H9 (cell line): ENCODE measurements at regions not wholly inside any gene's neighbourhood (a gene's known extent, or its start where the extent isn't known, plus 50 kb on each side); places are given as distances from the start of the nearest gene placed in this dataset.

Experiments
- DNase-seq: peaks from one replicate; pipeline ENCODE4 v3.0.0-alpha.2; 2017
- H2AFZ ChIP-seq: one replicate; pipeline ENCODE4 v1.6.1; 2013; ENCODE audit warnings: mild to moderate bottlenecking, low read length, control low read depth, moderate library complexity
- H2AK5ac ChIP-seq: 2 replicates; pipeline ENCODE4 v1.6.1; 2013; ENCODE audit warnings: low read length, control low read depth, mixed read lengths; ENCODE audit not compliant: insufficient read length
- H2BK120ac ChIP-seq: one replicate; pipeline ENCODE4 v1.6.1; 2013; ENCODE audit warnings: low read depth, mild to moderate bottlenecking, low read length, control low read depth, inconsistent platforms; ENCODE audit not compliant: poor library complexity, severe bottlenecking
- H2BK12ac ChIP-seq: 2 replicates; pipeline ENCODE4 v1.6.1; 2013; ENCODE audit warnings: low read length, control low read depth, mixed read lengths, low read depth; ENCODE audit not compliant: insufficient read length
- H2BK15ac ChIP-seq: 2 replicates; pipeline ENCODE4 v1.6.1; 2013; ENCODE audit warnings: low read depth, low read length, control low read depth
- H2BK20ac ChIP-seq: one replicate; pipeline ENCODE4 v1.6.1; 2013; ENCODE audit warnings: low read depth, mild to moderate bottlenecking, low read length, control low read depth, inconsistent platforms; ENCODE audit not compliant: poor library complexity, severe bottlenecking
- H2BK5ac ChIP-seq: 2 replicates; pipeline ENCODE4 v1.6.1; 2013; ENCODE audit warnings: low read length, control low read depth, mixed read lengths; ENCODE audit not compliant: insufficient read length
- H3K14ac ChIP-seq: 2 replicates; pipeline ENCODE4 v1.6.1; 2013; ENCODE audit warnings: low read length, control low read depth; ENCODE audit not compliant: insufficient read depth
- H3K18ac ChIP-seq: 2 replicates; pipeline ENCODE4 v1.6.1; 2013; ENCODE audit warnings: low read depth, mild to moderate bottlenecking, mixed read lengths, low read length, control low read depth; ENCODE audit not compliant: insufficient read length
- H3K23ac ChIP-seq: 2 replicates; pipeline ENCODE4 v1.6.1; 2013; ENCODE audit warnings: low read length, control low read depth, mixed read lengths, low read depth; ENCODE audit not compliant: insufficient read length
- H3K23me2 ChIP-seq: 2 replicates; pipeline ENCODE4 v1.6.1; 2013; ENCODE audit warnings: low read depth, mild to moderate bottlenecking, mixed read lengths, low read length, control low read depth; ENCODE audit not compliant: insufficient read length, poor library complexity, severe bottlenecking
- H3K27ac ChIP-seq: 2 replicates; pipeline ENCODE4 v1.5.1; 2013; ENCODE audit warnings: low read length, control low read depth, mixed read lengths, low read depth; ENCODE audit not compliant: insufficient read length
- H3K27me3 ChIP-seq: 2 replicates; pipeline ENCODE4 v1.6.1; 2013; ENCODE audit warnings: low read length, control low read depth, inconsistent platforms; ENCODE audit not compliant: insufficient read depth
- H3K4ac ChIP-seq: 2 replicates; pipeline ENCODE4 v1.6.1; 2013; ENCODE audit warnings: low read depth, mild to moderate bottlenecking, control low read depth, inconsistent platforms, low read length, moderate library complexity
- H3K4me1 ChIP-seq: 2 replicates; pipeline ENCODE4 v1.6.1; 2013; ENCODE audit warnings: low read length, control low read depth, inconsistent platforms; ENCODE audit not compliant: insufficient read depth
- H3K4me2 ChIP-seq: 2 replicates; pipeline ENCODE4 v1.6.1; 2013; ENCODE audit warnings: low read length, control low read depth, mixed read lengths; ENCODE audit not compliant: insufficient read length, insufficient read depth
- H3K56ac ChIP-seq: 2 replicates; pipeline ENCODE4 v1.6.1; 2013; ENCODE audit warnings: low read depth, mild to moderate bottlenecking, mixed read lengths, low read length, control low read depth; ENCODE audit not compliant: insufficient read length
- H3K79me1 ChIP-seq: 2 replicates; pipeline ENCODE4 v1.6.1; 2013; ENCODE audit warnings: low read depth, mild to moderate bottlenecking, moderate library complexity, low read length, control low read depth, inconsistent platforms; ENCODE audit not compliant: insufficient read depth, poor library complexity, severe bottlenecking
- H3K79me2 ChIP-seq: 2 replicates; pipeline ENCODE4 v1.6.1; 2013; ENCODE audit warnings: low read length, control low read depth, inconsistent platforms; ENCODE audit not compliant: insufficient read depth
- H3K9ac ChIP-seq: 2 replicates; pipeline ENCODE4 v1.6.1; 2013; ENCODE audit warnings: low read length, control low read depth, mixed read lengths; ENCODE audit not compliant: insufficient read length; ENCODE audit errors: extremely low read depth
- H3K9me3 ChIP-seq: one replicate; pipeline ENCODE4 v1.6.1; 2013; ENCODE audit warnings: low read depth, low read length, inconsistent platforms; ENCODE audit not compliant: control insufficient read depth
- H3T11ph ChIP-seq: one replicate; pipeline ENCODE4 v1.6.1; 2013; ENCODE audit warnings: mild to moderate bottlenecking, low read length, control low read depth, inconsistent platforms
- H4K20me1 ChIP-seq: one replicate; pipeline ENCODE4 v1.6.1; 2013; ENCODE audit not compliant: control insufficient read depth, insufficient read length, insufficient read depth
- H4K5ac ChIP-seq: 2 replicates; pipeline ENCODE4 v1.6.1; 2013; ENCODE audit warnings: low read depth, mild to moderate bottlenecking, mixed read lengths, low read length, control low read depth; ENCODE audit not compliant: insufficient read length
- H4K8ac ChIP-seq: replicated peaks from 2 replicates; pipeline ENCODE4 v1.6.1; 2013; ENCODE audit warnings: low read length, control low read depth, mixed read lengths, low read depth; ENCODE audit not compliant: insufficient read length
- H4K91ac ChIP-seq: 2 replicates; pipeline ENCODE4 v1.6.1; 2013; ENCODE audit warnings: low read depth, mild to moderate bottlenecking, moderate library complexity, mixed read lengths, low read length, control low read depth; ENCODE audit not compliant: insufficient read length
- H3K27ac Mint-ChIP-seq, 3 experiments: 2 replicates in 2 of 3; 3 replicates in 1 of 3; pipeline ENCODE4 v1.8.0; 2020 to 2021; ENCODE audit warnings: mixed read lengths in 3 of 3, mild to moderate bottlenecking in 1 of 3, moderate library complexity in 1 of 3
- H3K27me3 Mint-ChIP-seq: 2 replicates; pipeline ENCODE4 v1.8.0; 2021; ENCODE audit warnings: low read depth, mild to moderate bottlenecking, moderate library complexity, mixed read lengths
- H3K36me3 Mint-ChIP-seq, 3 experiments: 2 replicates in 2 of 3; 3 replicates in 1 of 3; pipeline ENCODE4 v1.8.0; 2020 to 2021; ENCODE audit warnings: low read depth in 3 of 3, mixed read lengths in 3 of 3; ENCODE audit not compliant: insufficient read depth in 1 of 3
- H3K4me1 Mint-ChIP-seq, 2 experiments: 2 replicates each; pipeline ENCODE4 v1.8.0; 2020; ENCODE audit warnings: mixed read lengths in 2 of 2
- H3K4me3 Mint-ChIP-seq, 2 experiments: 2 replicates in 1 of 2; 3 replicates in 1 of 2; pipeline ENCODE4 v1.8.0; 2020 to 2021; ENCODE audit warnings: mild to moderate bottlenecking in 2 of 2, mixed read lengths in 2 of 2, moderate library complexity in 1 of 2
- H3K9me3 Mint-ChIP-seq, 2 experiments: 2 replicates in 1 of 2; 3 replicates in 1 of 2; pipeline ENCODE4 v1.8.0; 2020; ENCODE audit warnings: mild to moderate bottlenecking in 2 of 2, mixed read lengths in 2 of 2, moderate library complexity in 1 of 2
- WGBS: extraction: QIAGEN DNeasy Blood & Tissue Kit; methylation state at CpG from one replicate; pipeline ENCODE4 v1.1.7; 2013; ENCODE audit warnings: missing lambda C conversion rate, low lambda C conversion rate, mixed read lengths; ENCODE audit not compliant: insufficient read length; ENCODE audit errors: extremely low coverage; 5-methylcytosine and 5-hydroxymethylcytosine counted together
- TF ChIP-seq, protein P1 (sequence below): fragments of 200-600 bp; sonication (generic); conservative IDR thresholded peaks from 3 replicates; pipeline ENCODE4 v1.8.0; 2021; ENCODE audit warnings: antibody characterized with exemption, mild to moderate bottlenecking

DNA sequence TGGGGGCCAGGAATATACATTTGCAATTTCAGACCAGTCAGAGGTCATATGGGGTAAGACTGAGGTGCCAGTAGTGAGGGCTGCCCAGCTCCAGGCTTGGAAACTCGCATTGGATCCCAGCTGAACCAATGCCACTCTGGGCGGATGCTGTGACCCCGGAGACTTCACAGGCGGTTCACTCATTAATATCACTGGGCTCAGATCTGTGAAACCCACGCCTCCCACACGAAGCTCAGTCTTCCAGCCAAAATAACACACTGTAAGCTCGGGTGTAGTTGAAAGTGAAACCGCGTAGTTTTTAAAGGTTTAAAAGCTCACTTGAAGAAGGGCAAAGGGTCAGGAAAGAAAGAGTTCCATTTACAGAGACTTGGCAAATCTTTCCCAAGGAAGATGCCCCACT, 254.8 kb downstream of the FOXL1 start:
- H4K20me1 ChIP-seq, result peaks cover 3% of the 10 kb centered on the region
- H3K79me2 ChIP-seq, result no peaks in the 10 kb centered on the region
- H3K27me3 ChIP-seq, result no peaks in the 10 kb centered on the region
- no peak overlapping the region for H3K9ac ChIP-seq
- Mint-ChIP-seq H3K9me3 (peaks cover 6% of the 10 kb centered on the region in 2 experiments; a peak in 3 of 5 replicates), H3K27me3 (peaks cover 26% of the 10 kb centered on the region), H3K36me3 (peaks cover 0 to 4% (median 2%) of the 10 kb centered on the region in 3 experiments; a peak in 1 of 7 replicates), H3K4me1 (peaks cover 6 to 7% of the 10 kb centered on the region in 2 experiments), H3K27ac (no peak overlapping the region), H3K4me3 (no peak overlapping the region)
- no peak overlapping the region for H2BK15ac ChIP-seq
- no peak overlapping the region for H2BK20ac ChIP-seq
- TF ChIP-seq, protein P1, sequence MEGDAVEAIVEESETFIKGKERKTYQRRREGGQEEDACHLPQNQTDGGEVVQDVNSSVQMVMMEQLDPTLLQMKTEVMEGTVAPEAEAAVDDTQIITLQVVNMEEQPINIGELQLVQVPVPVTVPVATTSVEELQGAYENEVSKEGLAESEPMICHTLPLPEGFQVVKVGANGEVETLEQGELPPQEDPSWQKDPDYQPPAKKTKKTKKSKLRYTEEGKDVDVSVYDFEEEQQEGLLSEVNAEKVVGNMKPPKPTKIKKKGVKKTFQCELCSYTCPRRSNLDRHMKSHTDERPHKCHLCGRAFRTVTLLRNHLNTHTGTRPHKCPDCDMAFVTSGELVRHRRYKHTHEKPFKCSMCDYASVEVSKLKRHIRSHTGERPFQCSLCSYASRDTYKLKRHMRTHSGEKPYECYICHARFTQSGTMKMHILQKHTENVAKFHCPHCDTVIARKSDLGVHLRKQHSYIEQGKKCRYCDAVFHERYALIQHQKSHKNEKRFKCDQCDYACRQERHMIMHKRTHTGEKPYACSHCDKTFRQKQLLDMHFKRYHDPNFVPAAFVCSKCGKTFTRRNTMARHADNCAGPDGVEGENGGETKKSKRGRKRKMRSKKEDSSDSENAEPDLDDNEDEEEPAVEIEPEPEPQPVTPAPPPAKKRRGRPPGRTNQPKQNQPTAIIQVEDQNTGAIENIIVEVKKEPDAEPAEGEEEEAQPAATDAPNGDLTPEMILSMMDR, result no peak
- no peak for DNase-seq
- no peak overlapping the region for H3K4me2 ChIP-seq
- no peaks in the 10 kb centered on the region for H3K23me2 ChIP-seq
- no peak overlapping the region for H3K18ac ChIP-seq
- no peak overlapping the region for H3K14ac ChIP-seq
- H3K79me1 ChIP-seq, result no peaks in the 10 kb centered on the region
- no peak overlapping the region for H4K8ac ChIP-seq
- no peak overlapping the region for H2AFZ ChIP-seq
- H3K23ac ChIP-seq, result no peak overlapping the region
- H3K56ac ChIP-seq, result no peak overlapping the region
- H3T11ph ChIP-seq, result no peak overlapping the region
- no peak overlapping the region for H2BK12ac ChIP-seq
- whole genome bisulfite sequencing, result no CpG with 5 or more reads among the region's 9 CpGs
- H2AK5ac ChIP-seq, result no peak overlapping the region
- no peaks in the 10 kb centered on the region for H3K4me1 ChIP-seq
- H3K4ac ChIP-seq, result no peak overlapping the region
- no peak overlapping the region for H4K5ac ChIP-seq
- H2BK5ac ChIP-seq, result no peak overlapping the region
- H2BK120ac ChIP-seq, result no peak overlapping the region
- no peak overlapping the region for H4K91ac ChIP-seq
- H3K9me3 ChIP-seq, result no peaks in the 10 kb centered on the region
- no peak overlapping the region for H3K27ac ChIP-seq
